Kidney (tissue), 13 donors: ENCODE measurements at regions not wholly inside any gene's neighbourhood (a gene's known extent, or its start where the extent isn't known, plus 50 kb on each side); places are given as distances from the start of the nearest gene placed in this dataset.
"Not testable (repeated sequence)": the region's sequence is repeated elsewhere in the genome, so short reads cannot be mapped to it uniquely, and the experiment has no call there.

Source experiments
- DNase-seq, 5 donors: peaks; one replicate each; pipeline ENCODE4 v3.0.0-alpha.2; 2013 to 2020
- FAIRE-seq: peaks from 2 replicates; lab custom pipeline; 2012; peaks lifted over from hg19 to GRCh38; lab: Jason Lieb, UNC
- H3K27ac ChIP-seq, 2 donors: one replicate each; pipeline ENCODE4 v1.7.0; 2013; ENCODE audit warnings: low read depth in 2 of 2, low read length in 2 of 2, inconsistent platforms in 1 of 2
- H3K27me3 ChIP-seq: one replicate; pipeline ENCODE4 v1.7.1; 2013; ENCODE audit warnings: low read length, inconsistent platforms; ENCODE audit not compliant: control insufficient read depth, insufficient read depth
- H3K36me3 ChIP-seq, 3 donors: one replicate each; pipeline versions ENCODE4 v1.7.0 to v1.7.1; 2013; ENCODE audit warnings: low read length in 3 of 3, control low read depth in 1 of 3, inconsistent platforms in 1 of 3; ENCODE audit not compliant: insufficient read depth in 3 of 3, control insufficient read depth in 2 of 3
- H3K4me1 ChIP-seq, 3 donors: one replicate each; pipeline versions ENCODE4 v1.7.0 to v1.7.1; 2013; ENCODE audit warnings: low read length in 3 of 3, inconsistent platforms in 1 of 3, low read depth in 1 of 3; ENCODE audit not compliant: control insufficient read depth in 2 of 3, insufficient read depth in 2 of 3
- H3K4me3 ChIP-seq, 3 donors: one replicate each; pipeline versions ENCODE4 v1.7.0 to v1.8.1; 2013; ENCODE audit warnings: low read length in 3 of 3, control low read depth in 1 of 3, inconsistent platforms in 1 of 3
- H3K9ac ChIP-seq, 3 donors: one replicate each; pipeline versions ENCODE4 v1.7.0 to v1.7.1; 2013; ENCODE audit warnings: low read length in 3 of 3, control low read depth in 1 of 3, inconsistent platforms in 1 of 3
- H3K9me3 ChIP-seq, 3 donors: one replicate each; pipeline versions ENCODE4 v1.7.0 to v1.7.1; 2013; ENCODE audit warnings: low read length in 3 of 3, control low read depth in 1 of 3, inconsistent platforms in 1 of 3; ENCODE audit not compliant: control insufficient read depth in 2 of 3, insufficient read depth in 1 of 3
- CTCF ChIP-seq: IDR thresholded peaks from 3 replicates; pipeline ENCODE4 v1.5.1; 2012; ENCODE audit warnings: mild to moderate bottlenecking, moderate library complexity, borderline replicate concordance; ENCODE audit not compliant: insufficient read depth; ENCODE audit errors: extremely low read depth
- intact Hi-C: fragments of 100-400 bp; cut with DNase I; formaldehyde crosslinking; loops from one replicate; pipeline ENCODE4 v1.11.1; 2022
- donor health status: control.
- donor health status: control.
- donor health status: control.
- donor health status: control.
- donor health status: control.
- donor health status: DM: yes; HTN: yes; CAD: no.
- donor health status: Normal renal cell carcinoma (clear cell type).

DNA sequence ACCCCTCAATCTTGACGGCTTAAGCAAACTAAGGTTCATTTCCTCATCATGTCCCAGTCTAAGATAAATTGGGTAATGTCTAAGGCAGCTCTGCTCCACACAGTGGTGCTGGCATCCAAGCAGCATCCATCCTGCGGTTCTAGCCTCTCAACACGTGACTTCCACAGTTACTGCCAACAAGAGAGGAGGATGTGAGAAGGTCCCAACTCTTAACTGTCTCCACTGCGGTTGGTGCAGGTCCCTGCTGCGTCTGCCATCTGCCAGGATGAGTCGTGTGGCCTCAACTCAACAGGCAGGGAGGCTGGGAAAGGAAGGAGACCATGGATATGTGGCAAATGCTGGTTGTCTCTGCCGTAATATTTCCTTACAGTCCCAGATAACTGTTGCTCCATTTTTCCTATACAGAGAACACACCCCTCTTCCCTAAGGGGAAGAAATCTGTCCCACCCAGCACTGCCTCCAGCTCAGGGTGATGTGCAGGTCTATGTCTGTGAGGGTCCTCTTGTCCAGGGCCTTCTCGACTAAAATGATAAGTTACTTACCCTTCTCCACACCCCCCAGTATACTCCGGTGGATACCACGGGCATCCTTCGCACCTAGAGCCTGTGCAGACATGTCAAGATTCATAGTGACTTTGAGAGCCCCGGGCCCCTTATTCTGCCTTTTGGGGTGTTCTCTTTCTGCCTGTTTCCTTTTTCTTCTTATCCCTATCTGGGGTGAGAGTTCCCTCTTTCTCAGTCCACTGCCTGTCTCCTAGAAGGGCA, 64.7 kb downstream of the KCNJ18 start:
- H3K4me1 ChIP-seq = no peaks in the 10 kb centered on the region
- no peaks in the 10 kb centered on the region for H3K9me3 ChIP-seq
- intact Hi-C loops = no loop called here

GRCh38 chr17:21759636-21760035, 67.3 kb downstream of the KCNJ18 start:
- H3K9me3 ChIP-seq, FAIRE-seq, H3K27me3 ChIP-seq, H3K4me3 ChIP-seq, H3K27ac ChIP-seq, H3K9ac ChIP-seq, intact Hi-C loops, DNase-seq, H3K36me3 ChIP-seq, H3K4me1 ChIP-seq: not testable (repeated sequence)

More for the DNA sequence above, 64.7 kb downstream of the KCNJ18 start:
- no peaks in the 10 kb centered on the region for H3K27me3 ChIP-seq
- H3K36me3 ChIP-seq = no peaks in the 10 kb centered on the region
- no peak overlapping the region for H3K4me3 ChIP-seq
- no peak overlapping the region for H3K9ac ChIP-seq
- FAIRE-seq (no peak), DNase-seq (peak in 1 of 5 donors; percentile 35)
- no peak for TF ChIP-seq CTCF
- H3K27ac ChIP-seq = no peak overlapping the region

DNA sequence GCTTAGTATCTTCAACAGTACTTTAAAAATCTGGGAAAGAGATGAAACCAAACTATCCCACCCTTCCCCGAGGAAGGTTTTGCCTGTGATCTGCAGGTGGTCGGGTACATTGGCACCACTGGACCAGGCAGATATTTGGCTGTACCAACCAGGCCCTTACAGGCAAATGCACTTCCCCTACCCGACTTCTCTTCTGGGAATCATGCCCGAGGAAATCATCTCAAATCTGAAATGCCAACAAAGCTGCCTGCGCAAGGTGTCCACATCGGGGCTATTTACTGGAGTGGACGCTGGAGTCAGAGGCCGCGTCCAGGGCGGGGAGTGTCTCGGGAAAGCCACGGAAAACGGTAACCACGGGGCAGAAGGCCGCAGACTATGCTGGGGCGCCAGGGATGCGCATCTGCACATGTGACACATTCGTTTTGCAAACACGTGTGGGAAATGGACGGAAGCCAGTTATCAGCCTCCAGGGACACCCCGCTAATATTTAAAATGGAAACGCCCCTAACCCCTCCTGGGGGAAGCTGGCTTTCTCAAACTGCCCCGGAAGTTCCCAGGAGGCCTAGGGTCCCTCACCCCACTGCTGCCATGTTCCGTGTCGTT, 71.5 kb downstream of the KCNJ18 start:
- H3K4me3 ChIP-seq, H3K36me3 ChIP-seq, intact Hi-C loops, H3K4me1 ChIP-seq, H3K27me3 ChIP-seq, H3K27ac ChIP-seq, FAIRE-seq, H3K9ac ChIP-seq, DNase-seq, H3K9me3 ChIP-seq: not testable (repeated sequence)

- H3K27ac ChIP-seq, H3K27me3 ChIP-seq, intact Hi-C loops, H3K9me3 ChIP-seq, DNase-seq, H3K4me1 ChIP-seq, FAIRE-seq, H3K36me3 ChIP-seq, H3K9ac ChIP-seq, H3K4me3 ChIP-seq: not testable (repeated sequence)
Observed at GRCh38 chr17:21765651-21766290, 73.4 kb downstream of the KCNJ18 start.

DNA sequence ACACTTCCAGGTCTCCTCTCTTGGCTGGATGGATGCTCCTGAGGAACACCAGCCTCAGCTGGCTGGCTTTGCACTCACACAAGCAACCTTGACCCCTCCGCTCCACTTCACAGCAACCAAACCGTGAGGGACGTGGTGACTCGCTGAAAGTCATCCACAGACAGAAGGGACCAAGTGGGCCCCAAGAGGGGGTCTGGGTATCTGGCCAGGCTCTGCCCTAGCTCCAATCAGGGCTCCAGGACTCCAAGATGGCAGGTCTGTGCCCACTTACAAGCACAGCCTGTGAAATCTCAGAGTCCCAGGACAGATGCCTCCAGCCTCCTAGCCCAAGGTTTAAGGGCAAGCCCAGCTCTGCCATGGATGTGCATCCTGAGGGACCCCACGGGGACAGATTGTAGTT, 74.2 kb downstream of the KCNJ18 start:
- H3K4me1 ChIP-seq, FAIRE-seq, DNase-seq, H3K9me3 ChIP-seq, H3K27ac ChIP-seq, H3K27me3 ChIP-seq, H3K36me3 ChIP-seq, H3K9ac ChIP-seq, H3K4me3 ChIP-seq, intact Hi-C loops: not testable (repeated sequence)

DNA sequence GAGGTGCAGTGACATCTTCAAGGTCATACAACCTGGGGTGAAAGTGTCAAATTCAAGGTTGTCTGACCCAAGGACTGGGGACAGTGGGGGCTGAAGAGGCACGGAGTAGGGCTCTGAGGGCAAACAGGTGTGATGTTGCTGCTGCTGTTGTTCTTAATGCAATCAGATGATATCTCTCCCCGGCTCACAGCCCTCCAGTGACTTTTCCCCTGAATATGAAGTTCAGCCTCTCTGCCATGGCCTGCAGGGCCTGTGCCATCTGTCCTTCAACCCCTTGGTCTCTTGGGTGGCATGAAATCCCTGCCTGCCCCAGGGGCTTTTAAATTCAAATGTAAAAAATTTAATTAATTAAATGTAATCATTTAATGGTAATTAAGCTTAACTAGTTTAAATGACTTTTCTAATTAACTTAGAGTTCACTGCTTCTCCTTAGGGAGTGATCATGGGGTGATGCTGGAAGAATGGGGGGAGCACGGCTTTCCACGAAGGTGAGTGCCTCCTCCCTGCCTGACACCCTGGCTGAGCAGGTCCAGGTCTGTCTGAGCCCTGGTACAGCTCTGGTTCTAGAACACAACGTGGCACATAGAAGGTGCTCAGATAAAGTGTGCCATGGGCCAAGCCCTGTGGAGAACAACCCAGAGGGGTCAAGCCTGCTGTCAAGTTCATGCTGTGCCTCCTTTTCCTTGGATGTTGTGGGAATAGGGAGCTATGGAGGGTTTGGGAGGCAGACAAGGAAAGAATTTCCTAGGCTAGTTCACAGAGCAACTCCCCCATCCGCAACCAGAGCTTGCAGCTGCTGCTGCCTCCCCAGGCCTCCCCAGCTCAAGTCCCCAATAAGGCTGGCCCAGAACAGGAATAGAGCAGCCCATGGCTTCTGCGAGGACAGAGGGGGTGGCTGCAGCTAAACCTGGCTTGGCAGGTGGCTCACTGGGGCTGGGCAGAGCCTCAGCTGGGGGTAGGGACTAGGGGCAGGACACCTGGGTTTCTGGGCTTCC, 75.1 kb downstream of the KCNJ18 start:
- H3K4me3 ChIP-seq, FAIRE-seq: not testable (repeated sequence)

DNA sequence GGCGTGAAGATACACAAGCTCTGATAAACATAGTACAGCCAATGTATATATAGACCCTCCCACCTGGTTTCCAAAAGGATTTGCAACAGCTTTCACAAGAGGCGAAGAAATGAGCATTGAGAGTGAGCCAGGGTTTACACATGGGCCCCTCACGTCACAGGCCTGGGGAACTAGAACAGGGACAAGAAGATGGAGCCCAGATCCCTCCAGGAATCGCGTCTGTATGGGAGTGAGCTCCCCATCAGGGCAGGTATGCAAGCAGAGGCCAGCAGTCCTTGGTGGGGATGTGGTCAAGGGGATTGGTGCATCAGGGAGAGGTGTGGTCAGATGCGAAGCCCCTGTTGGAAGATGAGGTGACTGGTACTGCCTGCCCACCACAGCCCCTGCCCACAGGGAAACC, 75.9 kb downstream of the KCNJ18 start:
- FAIRE-seq, H3K36me3 ChIP-seq, H3K4me1 ChIP-seq, DNase-seq, H3K27me3 ChIP-seq, H3K9me3 ChIP-seq, H3K27ac ChIP-seq, intact Hi-C loops, H3K4me3 ChIP-seq, H3K9ac ChIP-seq: not testable (repeated sequence)

More for the DNA sequence above, 75.1 kb downstream of the KCNJ18 start:
- H3K36me3 ChIP-seq, H3K9ac ChIP-seq, H3K27me3 ChIP-seq, H3K27ac ChIP-seq, H3K4me1 ChIP-seq, H3K9me3 ChIP-seq, intact Hi-C loops, DNase-seq: not testable (repeated sequence)
